ENCODE measurements at regions not wholly inside any gene's neighbourhood (a gene's known extent, or its start where the extent isn't known, plus 50 kb on each side); places are given as distances from the start of the nearest gene placed in this dataset.

GRCh38 chr1:221925947-221926346 is 184.1 kb upstream of the DUSP10 start:
- no peaks in the 10 kb centered on the region for H3K36me3 ChIP-seq (replicated peaks; ENCODE audit: insufficient read depth, low read depth)
- H3K79me2 ChIP-seq, result no peaks in the 10 kb centered on the region
- H3K4me1 ChIP-seq (ENCODE audit: insufficient read depth), result no peaks in the 10 kb centered on the region
- no peak overlapping the region for H3K4me3 ChIP-seq
- no peak overlapping the region for H3K4me2 ChIP-seq
- no peaks in the 10 kb centered on the region for H4K20me1 ChIP-seq (ENCODE audit: insufficient read depth, poor library complexity, severe bottlenecking)
- H3K27ac ChIP-seq, result no peak overlapping the region
- H3K9me3 ChIP-seq (ENCODE audit: low read depth), result no peaks in the 10 kb centered on the region
- H3K9me2 ChIP-seq (replicated peaks; ENCODE audit: insufficient read depth), result no peaks in the 10 kb centered on the region
- H2AFZ ChIP-seq, result no peak overlapping the region
- no peak for DNase-seq (ENCODE audit: low spot score)
- TF ChIP-seq CTCF (IDR thresholded peaks at IDR 0.05; ENCODE audit: poor library complexity) (no peak), EZH2phosphoT487 (IDR thresholded peaks at IDR 0.05; ENCODE audit: low read depth, severe bottlenecking, unreplicated experiment) (no peak), EZH2 (IDR thresholded peaks at IDR 0.05; ENCODE audit: borderline replicate concordance) (no peak)
- 100% methylated on average over 1 of the region's 1 CpG for WGBS (ENCODE audit: low lambda C conversion rate, missing lambda C conversion rate)
- no peaks in the 10 kb centered on the region for H3K27me3 ChIP-seq

GRCh38 chr1:221923929-221924598 is 182.2 kb upstream of the DUSP10 start:
- TF ChIP-seq CTCF (IDR thresholded peaks at IDR 0.05; ENCODE audit: poor library complexity), result no peak
- TF ChIP-seq EZH2phosphoT487 (IDR thresholded peaks at IDR 0.05; ENCODE audit: low read depth, severe bottlenecking, unreplicated experiment), result no peak
- no peak for TF ChIP-seq EZH2 (IDR thresholded peaks at IDR 0.05; ENCODE audit: borderline replicate concordance)
- H3K4me3 ChIP-seq, result no peak overlapping the region
- no peak overlapping the region for H3K27ac ChIP-seq
- WGBS (ENCODE audit: low lambda C conversion rate, missing lambda C conversion rate), result 91% methylated on average over 8 of the region's 8 CpGs
- H3K36me3 ChIP-seq (replicated peaks; ENCODE audit: insufficient read depth, low read depth), result no peaks in the 10 kb centered on the region
- H3K79me2 ChIP-seq, result no peaks in the 10 kb centered on the region
- H4K20me1 ChIP-seq (ENCODE audit: insufficient read depth, poor library complexity, severe bottlenecking), result no peaks in the 10 kb centered on the region
- no peaks in the 10 kb centered on the region for H3K9me3 ChIP-seq (ENCODE audit: low read depth)
- DNase-seq (ENCODE audit: low spot score), result no peak
- H3K27me3 ChIP-seq, result no peaks in the 10 kb centered on the region
- no peak overlapping the region for H2AFZ ChIP-seq
- H3K4me2 ChIP-seq, result no peak overlapping the region
- H3K9me2 ChIP-seq (replicated peaks; ENCODE audit: insufficient read depth), result no peaks in the 10 kb centered on the region
- H3K4me1 ChIP-seq (ENCODE audit: insufficient read depth), result no peaks in the 10 kb centered on the region

GRCh38 chr1:221921936-221922335 is 180.0 kb upstream of the DUSP10 start:
- no peak for DNase-seq (ENCODE audit: low spot score)
- H2AFZ ChIP-seq, result no peak overlapping the region
- no peaks in the 10 kb centered on the region for H3K27me3 ChIP-seq
- H3K36me3 ChIP-seq (replicated peaks; ENCODE audit: insufficient read depth, low read depth), result no peaks in the 10 kb centered on the region
- H3K4me3 ChIP-seq, result no peak overlapping the region
- H3K4me1 ChIP-seq (ENCODE audit: insufficient read depth), result no peaks in the 10 kb centered on the region
- no peak overlapping the region for H3K4me2 ChIP-seq
- H3K9me3 ChIP-seq (ENCODE audit: low read depth), result no peaks in the 10 kb centered on the region
- H3K27ac ChIP-seq, result no peak overlapping the region
- H3K9me2 ChIP-seq (replicated peaks; ENCODE audit: insufficient read depth), result no peaks in the 10 kb centered on the region
- no peaks in the 10 kb centered on the region for H3K79me2 ChIP-seq
- 94% methylated on average over 2 of the region's 2 CpGs for WGBS (ENCODE audit: low lambda C conversion rate, missing lambda C conversion rate)
- no peak for TF ChIP-seq EZH2phosphoT487 (IDR thresholded peaks at IDR 0.05; ENCODE audit: low read depth, severe bottlenecking, unreplicated experiment)
- TF ChIP-seq EZH2 (IDR thresholded peaks at IDR 0.05; ENCODE audit: borderline replicate concordance), result no peak
- no peak for TF ChIP-seq CTCF (IDR thresholded peaks at IDR 0.05; ENCODE audit: poor library complexity)
- no peaks in the 10 kb centered on the region for H4K20me1 ChIP-seq (ENCODE audit: insufficient read depth, poor library complexity, severe bottlenecking)

All from hepatocyte (in vitro differentiated cells).